ENCODE measurements at regions not wholly inside any gene's neighbourhood (a gene's known extent, or its start where the extent isn't known, plus 50 kb on each side); places are given as distances from the start of the nearest gene placed in this dataset.

DNA sequence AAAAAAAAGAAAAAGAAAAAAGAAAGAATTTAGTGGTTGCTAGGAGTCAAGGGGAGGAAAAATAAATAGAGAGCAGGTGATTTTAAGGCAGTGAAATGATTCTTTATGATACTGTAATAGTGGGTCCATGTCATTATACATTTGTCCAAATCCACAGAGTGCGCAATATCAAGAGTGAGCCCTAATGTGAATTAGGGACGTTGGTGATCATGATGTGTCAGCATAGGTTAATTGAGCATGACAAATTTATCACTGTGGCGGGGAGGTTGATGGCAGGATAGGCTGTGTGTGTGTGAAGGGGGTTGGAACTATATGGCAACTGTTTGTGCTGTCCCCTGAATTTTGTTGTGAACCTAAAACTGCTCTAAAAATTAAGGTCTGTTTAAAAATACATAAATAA, 357.8 kb downstream of the ICE1 start:
- H3K36me3 ChIP-seq, result no peaks in the 10 kb centered on the region
- no peak overlapping the region for H3K27ac ChIP-seq
- H3K4me3 ChIP-seq, result no peak overlapping the region
- TF ChIP-seq POLR2AphosphoS5 (IDR thresholded peaks at IDR 0.05), result no peak
- no peak for TF ChIP-seq POLR2A (IDR thresholded peaks at IDR 0.05)
- TF ChIP-seq, protein P1, sequence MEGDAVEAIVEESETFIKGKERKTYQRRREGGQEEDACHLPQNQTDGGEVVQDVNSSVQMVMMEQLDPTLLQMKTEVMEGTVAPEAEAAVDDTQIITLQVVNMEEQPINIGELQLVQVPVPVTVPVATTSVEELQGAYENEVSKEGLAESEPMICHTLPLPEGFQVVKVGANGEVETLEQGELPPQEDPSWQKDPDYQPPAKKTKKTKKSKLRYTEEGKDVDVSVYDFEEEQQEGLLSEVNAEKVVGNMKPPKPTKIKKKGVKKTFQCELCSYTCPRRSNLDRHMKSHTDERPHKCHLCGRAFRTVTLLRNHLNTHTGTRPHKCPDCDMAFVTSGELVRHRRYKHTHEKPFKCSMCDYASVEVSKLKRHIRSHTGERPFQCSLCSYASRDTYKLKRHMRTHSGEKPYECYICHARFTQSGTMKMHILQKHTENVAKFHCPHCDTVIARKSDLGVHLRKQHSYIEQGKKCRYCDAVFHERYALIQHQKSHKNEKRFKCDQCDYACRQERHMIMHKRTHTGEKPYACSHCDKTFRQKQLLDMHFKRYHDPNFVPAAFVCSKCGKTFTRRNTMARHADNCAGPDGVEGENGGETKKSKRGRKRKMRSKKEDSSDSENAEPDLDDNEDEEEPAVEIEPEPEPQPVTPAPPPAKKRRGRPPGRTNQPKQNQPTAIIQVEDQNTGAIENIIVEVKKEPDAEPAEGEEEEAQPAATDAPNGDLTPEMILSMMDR (IDR thresholded peaks at IDR 0.05), result no peak
- no peak for TF ChIP-seq EP300 (IDR thresholded peaks at IDR 0.05; ENCODE audit: low read depth)
- in situ Hi-C loops (cut with MboI; ENCODE audit: low pct_ligation_motif_present in 1 of 4, low pct_unique_long_range_greater_than_20kb in 1 of 4, low sequenced_read_pairs in 3 of 4), result no loop called here
- H3K27me3 ChIP-seq, result no peaks in the 10 kb centered on the region
- intact Hi-C loops (cut with DNase I; ENCODE audit: low total_unique reads), result no loop called here
- H3K9me3 ChIP-seq, result no peaks in the 10 kb centered on the region
- H3K4me1 ChIP-seq, result no peaks in the 10 kb centered on the region
- DNase-seq, result no peak
- 72 to 73% methylated on average over 3 of the region's 3 CpGs for WGBS, 2 donors (ENCODE audit: low coverage in 1 of 2)

DNA sequence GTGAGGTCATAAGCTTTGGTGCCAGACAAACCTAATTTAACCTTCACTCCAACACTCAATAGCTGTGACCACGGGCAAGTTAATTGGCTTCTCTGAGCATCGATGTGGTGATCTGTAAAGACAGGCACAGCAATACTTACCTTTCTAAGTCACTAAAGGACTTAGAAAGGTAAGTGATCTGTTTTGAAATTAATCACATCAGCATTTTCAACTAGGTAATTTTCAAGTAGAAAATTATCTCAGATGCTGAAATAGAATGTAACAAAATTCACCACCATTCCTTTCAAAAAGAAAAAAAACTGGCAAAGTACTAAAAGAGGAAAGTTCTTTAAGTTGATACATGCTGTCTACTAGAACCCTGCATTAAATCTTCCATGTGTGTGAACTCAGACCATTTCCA, 354.5 kb downstream of the ICE1 start:
- no peak for DNase-seq
- intact Hi-C loops (cut with DNase I; ENCODE audit: low total_unique reads) (no loop called here), in situ Hi-C loops (cut with MboI; ENCODE audit: low pct_ligation_motif_present in 1 of 4, low pct_unique_long_range_greater_than_20kb in 1 of 4, low sequenced_read_pairs in 3 of 4) (no loop called here)
- 81 to 100% methylated on average over 1 to 2 of the region's 2 CpGs for WGBS, 2 donors (ENCODE audit: low coverage in 1 of 2)
- Histone ChIP-seq H3K36me3 (no peaks in the 10 kb centered on the region), H3K27ac (no peak overlapping the region), H3K27me3 (no peaks in the 10 kb centered on the region), H3K4me3 (no peak overlapping the region), H3K4me1 (no peaks in the 10 kb centered on the region), H3K9me3 (no peaks in the 10 kb centered on the region)
- TF ChIP-seq POLR2A (IDR thresholded peaks at IDR 0.05) (no peak), POLR2AphosphoS5 (IDR thresholded peaks at IDR 0.05) (no peak), EP300 (IDR thresholded peaks at IDR 0.05; ENCODE audit: low read depth) (no peak)
- TF ChIP-seq, protein P1 (IDR thresholded peaks at IDR 0.05), result no peak

DNA sequence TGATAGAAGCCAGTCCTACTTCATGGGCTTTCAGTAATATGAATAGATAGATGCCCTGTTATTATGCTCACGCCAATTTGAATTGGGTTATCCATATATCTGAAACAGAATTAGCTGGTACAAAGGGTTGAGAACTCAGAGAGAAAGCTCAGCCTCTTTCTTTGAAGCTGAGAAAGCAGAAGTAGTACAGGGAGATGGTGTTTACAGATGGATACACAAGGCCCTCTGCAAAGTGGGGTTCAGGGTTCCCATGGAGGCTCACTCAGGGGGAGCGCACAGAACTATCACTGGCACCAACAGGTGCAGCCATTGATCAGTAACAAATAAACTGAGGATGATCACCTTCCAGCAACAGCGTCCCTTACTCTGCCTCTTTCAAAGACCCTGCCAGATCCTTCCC, 349.7 kb downstream of the ICE1 start:
- TF ChIP-seq POLR2A (IDR thresholded peaks at IDR 0.05) (no peak), POLR2AphosphoS5 (IDR thresholded peaks at IDR 0.05) (no peak)
- TF ChIP-seq, protein P1 (IDR thresholded peaks at IDR 0.05), result no peak
- no peak overlapping the region for H3K4me3 ChIP-seq
- intact Hi-C loops (cut with DNase I; ENCODE audit: low total_unique reads), result no loop called here
- H3K9me3 ChIP-seq, result no peaks in the 10 kb centered on the region
- no peaks in the 10 kb centered on the region for H3K36me3 ChIP-seq
- DNase-seq, result no peak
- no peaks in the 10 kb centered on the region for H3K27me3 ChIP-seq
- 83 to 89% methylated on average over 1 to 3 of the region's 3 CpGs for WGBS, 2 donors (ENCODE audit: low coverage in 1 of 2)
- no peak overlapping the region for H3K27ac ChIP-seq
- in situ Hi-C loops (cut with MboI; ENCODE audit: low pct_ligation_motif_present in 1 of 4, low pct_unique_long_range_greater_than_20kb in 1 of 4, low sequenced_read_pairs in 3 of 4), result no loop called here
- no peaks in the 10 kb centered on the region for H3K4me1 ChIP-seq

DNA sequence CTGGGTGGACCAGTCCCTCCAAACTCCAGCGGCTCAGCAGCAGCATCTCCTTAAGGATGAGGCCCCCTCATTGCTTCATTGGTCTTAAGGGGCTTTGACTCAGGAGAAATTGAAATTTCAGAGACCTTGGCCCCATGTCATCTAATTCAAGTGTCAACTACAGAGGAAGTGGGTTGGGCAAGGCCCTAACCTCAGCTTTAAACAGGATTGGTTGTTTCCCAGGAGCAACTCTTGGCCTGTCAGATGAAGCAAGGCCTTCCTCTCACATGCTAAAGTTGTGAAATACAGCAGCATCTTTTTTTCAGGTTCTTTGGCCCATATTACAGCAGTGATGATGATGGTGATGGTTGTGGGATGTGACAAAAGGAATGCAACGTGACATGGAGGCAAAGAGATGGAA, 348.3 kb downstream of the ICE1 start:
- H3K36me3 ChIP-seq, result no peaks in the 10 kb centered on the region
- no peak for DNase-seq
- H3K4me3 ChIP-seq, result no peak overlapping the region
- no peak overlapping the region for H3K27ac ChIP-seq
- no peaks in the 10 kb centered on the region for H3K9me3 ChIP-seq
- 58 to 67% methylated on average over 1 to 2 of the region's 2 CpGs for WGBS, 2 donors (ENCODE audit: low coverage in 1 of 2)
- intact Hi-C loops (cut with DNase I; ENCODE audit: low total_unique reads), result no loop called here
- TF ChIP-seq, protein P1 (IDR thresholded peaks at IDR 0.05), result no peak
- TF ChIP-seq EP300 (IDR thresholded peaks at IDR 0.05; ENCODE audit: low read depth) (no peak), POLR2AphosphoS5 (IDR thresholded peaks at IDR 0.05) (no peak), POLR2A (IDR thresholded peaks at IDR 0.05) (no peak)
- no peaks in the 10 kb centered on the region for H3K4me1 ChIP-seq
- in situ Hi-C loops (cut with MboI; ENCODE audit: low pct_ligation_motif_present in 1 of 4, low pct_unique_long_range_greater_than_20kb in 1 of 4, low sequenced_read_pairs in 3 of 4), result no loop called here
- no peaks in the 10 kb centered on the region for H3K27me3 ChIP-seq

Measured in transverse colon (tissue), 4 donors.